ENCODE measurements at regions not wholly inside any gene's neighbourhood (a gene's known extent, or its start where the extent isn't known, plus 50 kb on each side); places are given as distances from the start of the nearest gene placed in this dataset.
"Not testable (repeated sequence)": the region's sequence is repeated elsewhere in the genome, so short reads cannot be mapped to it uniquely, and the experiment has no call there.

- Histone ChIP-seq H3K36me3 (no peaks in the 10 kb centered on the region), H3K4me3 (no peak overlapping the region), H3K27ac (peak overlapping the region in 3 of 11 experiments; percentile 2 to 33 (median 24); a peak in 4 of 22 replicates), H3K27me3 (no peaks in the 10 kb centered on the region), H4K20me1 (no peaks in the 10 kb centered on the region), H3K4me1 (peaks cover 0 to 64% (median 8%) of the 10 kb centered on the region in 10 experiments; a peak in 10 of 20 replicates), H3K4me2 (peak overlapping the region in 4 of 11 experiments; percentile 35 to 79 (median 48); a peak in 8 of 22 replicates), H3K9me3 (replicated peaks in 1 of 11) (no peaks in the 10 kb centered on the region), H3K9ac (peak overlapping the region in 1 of 11 experiments; percentile 42; a peak in 1 of 22 replicates)
- no peak for TF ChIP-seq Cebpa-rat (IDR thresholded peaks at IDR 0.05)
These were observed 164.5 kb downstream of the SLC38A4 start for GRCh38 chr12:46661110-46661845.

- no peak for TF ChIP-seq Cebpa-rat (IDR thresholded peaks at IDR 0.05)
- no peaks in the 10 kb centered on the region for H3K27me3 ChIP-seq
- H3K4me3 ChIP-seq: no peak overlapping the region
- H4K20me1 ChIP-seq: no peaks in the 10 kb centered on the region
- H3K9me3 ChIP-seq (replicated peaks in 1 of 11): no peaks in the 10 kb centered on the region
- peaks cover 0 to 60% (median 8%) of the 10 kb centered on the region in 10 experiments; a peak in 10 of 20 replicates for H3K4me1 ChIP-seq
- no peak overlapping the region for H3K9ac ChIP-seq
- H3K36me3 ChIP-seq: no peaks in the 10 kb centered on the region
- peak overlapping the region in 4 of 11 experiments; percentile 35 to 79 (median 48); a peak in 8 of 22 replicates for H3K4me2 ChIP-seq
- H3K27ac ChIP-seq: peak overlapping the region in 4 of 11 experiments; percentile 24 to 33 (median 26); a peak in 4 of 22 replicates
These were observed 165.1 kb downstream of the SLC38A4 start for GRCh38 chr12:46660719-46661109.

- no peak overlapping the region for H3K9ac ChIP-seq
- no peak for TF ChIP-seq Cebpa-rat (IDR thresholded peaks at IDR 0.05)
- peak overlapping the region in 4 of 11 experiments; percentile 35 to 79 (median 48); a peak in 8 of 22 replicates for H3K4me2 ChIP-seq
- no peaks in the 10 kb centered on the region for H3K36me3 ChIP-seq
- no peaks in the 10 kb centered on the region for H3K9me3 ChIP-seq (replicated peaks in 1 of 11)
- peak overlapping the region in 3 of 11 experiments; percentile 25 to 33 (median 26); a peak in 3 of 22 replicates for H3K27ac ChIP-seq
- no peak overlapping the region for H3K4me3 ChIP-seq
- no peaks in the 10 kb centered on the region for H4K20me1 ChIP-seq
- no peaks in the 10 kb centered on the region for H3K27me3 ChIP-seq
- H3K4me1 ChIP-seq: peaks cover 0 to 55% (median 8%) of the 10 kb centered on the region in 10 experiments; a peak in 10 of 20 replicates
These were observed 165.5 kb downstream of the SLC38A4 start for GRCh38 chr12:46660276-46660675.

- H3K36me3 ChIP-seq: no peaks in the 10 kb centered on the region
- H3K27me3 ChIP-seq: no peaks in the 10 kb centered on the region
- H3K4me3 ChIP-seq: no peak overlapping the region
- 0 out of 22 replicates have a peak overlapping the region, but pooled peaks of 3 of the 11 experiments have one; percentile 25 to 33 (median 26) for H3K27ac ChIP-seq
- no peaks in the 10 kb centered on the region for H4K20me1 ChIP-seq
- H3K9ac ChIP-seq: no peak overlapping the region
- peak overlapping the region in 4 of 11 experiments; percentile 35 to 79 (median 48); a peak in 8 of 22 replicates for H3K4me2 ChIP-seq
- H3K9me3 ChIP-seq (replicated peaks in 1 of 11): no peaks in the 10 kb centered on the region
- peaks cover 0 to 51% (median 8%) of the 10 kb centered on the region in 10 experiments; a peak in 10 of 20 replicates for H3K4me1 ChIP-seq
- no peak for TF ChIP-seq Cebpa-rat (IDR thresholded peaks at IDR 0.05)
These were observed 166.0 kb downstream of the SLC38A4 start for GRCh38 chr12:46659824-46660223.

- no peaks in the 10 kb centered on the region for H3K36me3 ChIP-seq
- H3K4me3 ChIP-seq: no peak overlapping the region
- no peaks in the 10 kb centered on the region for H3K9me3 ChIP-seq (replicated peaks in 1 of 11)
- no peak overlapping the region for H3K9ac ChIP-seq
- no peak for TF ChIP-seq Cebpa-rat (IDR thresholded peaks at IDR 0.05)
- H3K27ac ChIP-seq: peak overlapping the region in 2 of 11 experiments; percentile 3 to 4; a peak in 2 of 22 replicates
- peak overlapping the region in 4 of 11 experiments; percentile 35 to 79 (median 48); a peak in 8 of 22 replicates for H3K4me2 ChIP-seq
- peaks cover 0 to 44% (median 8%) of the 10 kb centered on the region in 10 experiments; a peak in 10 of 20 replicates for H3K4me1 ChIP-seq
- no peaks in the 10 kb centered on the region for H3K27me3 ChIP-seq
- H4K20me1 ChIP-seq: no peaks in the 10 kb centered on the region
These were observed 166.7 kb downstream of the SLC38A4 start for GRCh38 chr12:46659032-46659650.

GRCh38 chr12:46657453-46658411, 168.1 kb downstream of the SLC38A4 start:
- Histone ChIP-seq H3K4me1 (peaks cover 0 to 38% (median 8%) of the 10 kb centered on the region in 10 experiments; a peak in 10 of 20 replicates), H3K27me3 (no peaks in the 10 kb centered on the region), H3K9me3 (replicated peaks in 1 of 11) (no peaks in the 10 kb centered on the region), H3K9ac (no peak overlapping the region), H4K20me1 (no peaks in the 10 kb centered on the region), H3K4me2 (no peak overlapping the region), H3K27ac (no peak overlapping the region), H3K36me3 (no peaks in the 10 kb centered on the region), H3K4me3 (no peak overlapping the region)
- TF ChIP-seq Cebpa-rat (IDR thresholded peaks at IDR 0.05): no peak

GRCh38 chr12:46655984-46656383, 169.8 kb downstream of the SLC38A4 start:
- not testable (repeated sequence) for H3K4me3 ChIP-seq; H4K20me1 ChIP-seq; H3K36me3 ChIP-seq; H3K4me2 ChIP-seq; H3K9me3 ChIP-seq (replicated peaks in 1 of 11); H3K9ac ChIP-seq; H3K27ac ChIP-seq; H3K27me3 ChIP-seq
- peaks cover 0 to 27% (median 7%) of the 10 kb centered on the region in 10 experiments; a peak in 10 of 20 replicates for H3K4me1 ChIP-seq

GRCh38 chr12:46653311-46653710, 172.5 kb downstream of the SLC38A4 start:
- Histone ChIP-seq H3K9ac (no peak overlapping the region), H4K20me1 (no peaks in the 10 kb centered on the region), H3K27me3 (no peaks in the 10 kb centered on the region), H3K36me3 (no peaks in the 10 kb centered on the region), H3K4me1 (peaks cover 0 to under 1% (median 0%) of the 10 kb centered on the region in 10 experiments; a peak in 1 of 20 replicates), H3K4me3 (no peak overlapping the region), H3K9me3 (replicated peaks in 1 of 11) (peaks cover under 1 to 10% (median 3%) of the 10 kb centered on the region in 11 experiments; a peak in 18 of 22 replicates), H3K27ac (no peak overlapping the region), H3K4me2 (no peak overlapping the region)
- no peak for TF ChIP-seq Cebpa-rat (IDR thresholded peaks at IDR 0.05)
